ENCODE measurements at regions not wholly inside any gene's neighbourhood (a gene's known extent, or its start where the extent isn't known, plus 50 kb on each side); places are given as distances from the start of the nearest gene placed in this dataset.

GRCh38 chr15:35320158-35320780 is 225.7 kb downstream of the DPH6 start:
- H3K27me3 Mint-ChIP-seq (ENCODE audit: low read depth, unreplicated experiment), result no peaks in the 10 kb centered on the region
- H3K9me3 Mint-ChIP-seq (ENCODE audit: unreplicated experiment), result no peaks in the 10 kb centered on the region
- H3K4me3 ChIP-seq (ENCODE audit: insufficient read depth, low read depth, low read length), result no peak overlapping the region
- H3K9ac ChIP-seq (ENCODE audit: low read length), result no peak overlapping the region
- H3K27me3 ChIP-seq (ENCODE audit: insufficient read depth, low read length), result no peaks in the 10 kb centered on the region
- no peak for DNase-seq (ENCODE audit: low read depth)
- H3K4me1 ChIP-seq (ENCODE audit: insufficient read depth, low read length), result no peaks in the 10 kb centered on the region
- H2AFZ ChIP-seq (ENCODE audit: low read depth, low read length), result no peak overlapping the region
- H3K9me3 ChIP-seq (ENCODE audit: insufficient read depth, low read depth, low read length), result no peaks in the 10 kb centered on the region
- H3K4me3 Mint-ChIP-seq (ENCODE audit: unreplicated experiment), result no peak overlapping the region
- peaks cover 6% of the 10 kb centered on the region for H3K4me1 Mint-ChIP-seq (ENCODE audit: low read depth, unreplicated experiment)
- H3K79me2 ChIP-seq (ENCODE audit: insufficient read depth, low read length), result no peaks in the 10 kb centered on the region
- no peak for TF ChIP-seq EZH2 (IDR thresholded peaks at IDR 0.05; ENCODE audit: insufficient read depth, low read length)
- TF ChIP-seq CTCF (IDR thresholded peaks at IDR 0.05; ENCODE audit: insufficient read depth, low read depth, low read length), result no peak
- no peak overlapping the region for H3K27ac Mint-ChIP-seq (ENCODE audit: unreplicated experiment)
- no peak overlapping the region for H3K27ac ChIP-seq (ENCODE audit: low read depth, low read length)
- FAIRE-seq, result no peak
- H4K20me1 ChIP-seq (ENCODE audit: insufficient read depth, low read length), result no peaks in the 10 kb centered on the region
- no peaks in the 10 kb centered on the region for H3K36me3 ChIP-seq (ENCODE audit: insufficient read depth, low read length)
- H3K36me3 Mint-ChIP-seq (ENCODE audit: low read depth, unreplicated experiment), result no peaks in the 10 kb centered on the region
- no peak overlapping the region for H3K4me2 ChIP-seq (ENCODE audit: low read length)

- Histone ChIP-seq H4K20me1 (ENCODE audit: insufficient read depth, low read length) (no peaks in the 10 kb centered on the region), H3K4me2 (ENCODE audit: low read length) (no peak overlapping the region), H3K79me2 (ENCODE audit: insufficient read depth, low read length) (no peaks in the 10 kb centered on the region), H3K9me3 (ENCODE audit: insufficient read depth, low read depth, low read length) (no peaks in the 10 kb centered on the region), H2AFZ (ENCODE audit: low read depth, low read length) (no peak overlapping the region), H3K36me3 (ENCODE audit: insufficient read depth, low read length) (no peaks in the 10 kb centered on the region), H3K4me1 (ENCODE audit: insufficient read depth, low read length) (no peaks in the 10 kb centered on the region), H3K27me3 (ENCODE audit: insufficient read depth, low read length) (no peaks in the 10 kb centered on the region), H3K27ac (ENCODE audit: low read depth, low read length) (no peak overlapping the region), H3K4me3 (ENCODE audit: insufficient read depth, low read depth, low read length) (no peak overlapping the region), H3K9ac (ENCODE audit: low read length) (no peak overlapping the region)
- H3K27ac Mint-ChIP-seq (ENCODE audit: unreplicated experiment), result no peak overlapping the region
- no peak overlapping the region for H3K4me3 Mint-ChIP-seq (ENCODE audit: unreplicated experiment)
- TF ChIP-seq EZH2 (IDR thresholded peaks at IDR 0.05; ENCODE audit: insufficient read depth, low read length) (no peak), CTCF (IDR thresholded peaks at IDR 0.05; ENCODE audit: insufficient read depth, low read depth, low read length) (no peak)
- peaks cover under 1% of the 10 kb centered on the region for H3K9me3 Mint-ChIP-seq (ENCODE audit: unreplicated experiment)
- no peak for FAIRE-seq
- DNase-seq (ENCODE audit: low read depth), result no peak
- peaks cover 6% of the 10 kb centered on the region for H3K4me1 Mint-ChIP-seq (ENCODE audit: low read depth, unreplicated experiment)
- no peaks in the 10 kb centered on the region for H3K27me3 Mint-ChIP-seq (ENCODE audit: low read depth, unreplicated experiment)
- peaks cover 2% of the 10 kb centered on the region for H3K36me3 Mint-ChIP-seq (ENCODE audit: low read depth, unreplicated experiment)
Measured at GRCh38 chr15:35319354-35319753, 226.6 kb downstream of the DPH6 start.

DNA sequence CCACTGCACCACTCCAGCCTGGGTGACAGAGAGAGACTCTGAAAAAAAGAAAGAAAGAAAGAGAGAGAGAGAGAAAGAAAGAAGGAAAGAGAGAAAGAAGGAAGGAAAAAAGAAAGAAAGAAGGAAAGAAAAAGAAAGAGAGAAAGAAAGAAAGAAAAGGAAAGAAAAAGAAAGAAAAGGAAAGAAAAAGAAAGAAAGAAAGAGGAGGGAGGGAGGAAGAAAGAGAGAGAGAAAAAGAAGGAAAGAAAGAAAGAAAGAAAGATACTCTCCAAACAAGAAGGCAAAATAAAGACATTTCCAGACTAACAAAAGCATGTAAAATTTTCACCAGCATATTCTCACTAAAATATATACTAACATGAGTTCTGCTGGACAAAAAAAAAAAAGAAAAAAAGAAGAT is 228.7 kb downstream of the DPH6 start:
- H3K36me3 ChIP-seq (ENCODE audit: insufficient read depth, low read length), result no peaks in the 10 kb centered on the region
- H3K4me3 ChIP-seq (ENCODE audit: insufficient read depth, low read depth, low read length), result no peak overlapping the region
- H3K79me2 ChIP-seq (ENCODE audit: insufficient read depth, low read length), result no peaks in the 10 kb centered on the region
- Mint-ChIP-seq H3K4me1 (ENCODE audit: low read depth, unreplicated experiment) (peaks cover 6% of the 10 kb centered on the region), H3K9me3 (ENCODE audit: unreplicated experiment) (peaks cover 1% of the 10 kb centered on the region), H3K4me3 (ENCODE audit: unreplicated experiment) (no peak overlapping the region), H3K27ac (ENCODE audit: unreplicated experiment) (no peak overlapping the region), H3K27me3 (ENCODE audit: low read depth, unreplicated experiment) (no peaks in the 10 kb centered on the region), H3K36me3 (ENCODE audit: low read depth, unreplicated experiment) (peaks cover 2% of the 10 kb centered on the region)
- no peak overlapping the region for H3K27ac ChIP-seq (ENCODE audit: low read depth, low read length)
- H3K4me2 ChIP-seq (ENCODE audit: low read length), result no peak overlapping the region
- no peaks in the 10 kb centered on the region for H3K27me3 ChIP-seq (ENCODE audit: insufficient read depth, low read length)
- H3K9ac ChIP-seq (ENCODE audit: low read length), result no peak overlapping the region
- no peak for DNase-seq (ENCODE audit: low read depth)
- no peaks in the 10 kb centered on the region for H4K20me1 ChIP-seq (ENCODE audit: insufficient read depth, low read length)
- no peaks in the 10 kb centered on the region for H3K4me1 ChIP-seq (ENCODE audit: insufficient read depth, low read length)
- H2AFZ ChIP-seq (ENCODE audit: low read depth, low read length), result no peak overlapping the region
- FAIRE-seq, result no peak
- TF ChIP-seq EZH2 (IDR thresholded peaks at IDR 0.05; ENCODE audit: insufficient read depth, low read length) (no peak), CTCF (IDR thresholded peaks at IDR 0.05; ENCODE audit: insufficient read depth, low read depth, low read length) (no peak)
- no peaks in the 10 kb centered on the region for H3K9me3 ChIP-seq (ENCODE audit: insufficient read depth, low read depth, low read length)
